HepG2 (cell line): ENCODE measurements at regions not wholly inside any gene's neighbourhood (a gene's known extent, or its start where the extent isn't known, plus 50 kb on each side); places are given as distances from the start of the nearest gene placed in this dataset.

ENCODE experiments used
- GMEB2 ChIP-seq: IDR thresholded peaks from 2 replicates; pipeline ENCODE4 v1.6.1; 2016; ENCODE audit warnings: missing biosample characterization, missing genetic modification reagents, low read depth
- HIC2 ChIP-seq: sonication (generic); formaldehyde crosslinking; IDR thresholded peaks from 2 replicates; pipeline ENCODE4 v1.9.0; 2022; ENCODE audit warnings: low read depth, missing genetic modification reagents
- KAT2B ChIP-seq: fragments of 150-350 bp; IDR thresholded peaks from 2 replicates; pipeline ENCODE4 v1.6.1; 2014; ENCODE audit warnings: low read depth, low read length, borderline replicate concordance
- NAIF1 ChIP-seq: sonication (generic); formaldehyde crosslinking; IDR thresholded peaks from 2 replicates; pipeline ENCODE4 v1.5.0; 2020; ENCODE audit warnings: mild to moderate bottlenecking, missing genetic modification reagents, borderline replicate concordance
- NFE2L2 ChIP-seq: fragments of 150-350 bp; IDR thresholded peaks from 2 replicates; pipeline ENCODE4 v1.6.1; 2014; ENCODE audit warnings: low read length
- NR2F6 ChIP-seq, 2 experiments: IDR thresholded peaks; 2 replicates each; pipeline ENCODE4 v1.6.1; 2016; ENCODE audit warnings: antibody characterized with exemption in 1 of 2, mild to moderate bottlenecking in 1 of 2
- RNF2 ChIP-seq: fragments of 450-650 bp; conservative IDR thresholded peaks from 2 replicates; pipeline ENCODE4 v1.6.1; 2016; ENCODE audit warnings: low read depth
- SNAPC2 ChIP-seq: sonication (generic); formaldehyde crosslinking; IDR thresholded peaks from 2 replicates; pipeline ENCODE4 v1.8.1; 2022; ENCODE audit warnings: mild to moderate bottlenecking, missing genetic modification reagents
- TAF15 ChIP-seq: fragments of 200-400 bp; formaldehyde crosslinking; IDR thresholded peaks from one replicate; pipeline ENCODE4 v1.6.1; 2018; ENCODE audit warnings: mild to moderate bottlenecking, low read depth, low read length; ENCODE audit not compliant: poor library complexity, severe bottlenecking
- ZBTB4 ChIP-seq: sonication (generic); formaldehyde crosslinking; IDR thresholded peaks from 2 replicates; pipeline ENCODE4 v1.4.0; 2020; ENCODE audit warnings: missing genetic modification reagents, mild to moderate bottlenecking, borderline replicate concordance
- ZBTB7A ChIP-seq: sonication (generic); formaldehyde crosslinking; IDR thresholded peaks from 2 replicates; pipeline ENCODE4 v1.8.0; 2022; ENCODE audit warnings: mild to moderate bottlenecking, missing genetic modification reagents
- ZFAT ChIP-seq: sonication (generic); formaldehyde crosslinking; conservative IDR thresholded peaks from 2 replicates; pipeline ENCODE4 v1.8.1; 2023; ENCODE audit warnings: missing genetic modification reagents, inconsistent platforms
- ZIK1 ChIP-seq: sonication (generic); formaldehyde crosslinking; IDR thresholded peaks from 2 replicates; pipeline ENCODE4 v1.5.0; 2020; ENCODE audit warnings: mild to moderate bottlenecking, low read depth, missing genetic modification reagents, borderline replicate concordance
- ZNF20 ChIP-seq: sonication (generic); formaldehyde crosslinking; IDR thresholded peaks from 2 replicates; pipeline ENCODE4 v1.4.0; 2020; ENCODE audit warnings: mild to moderate bottlenecking, moderate library complexity, missing genetic modification reagents
- ZNF281 ChIP-seq: sonication (generic); formaldehyde crosslinking; IDR thresholded peaks from 2 replicates; pipeline ENCODE4 v1.4.0; 2020; ENCODE audit warnings: missing genetic modification reagents, borderline replicate concordance
- ZNF3 ChIP-seq: IDR thresholded peaks from 2 replicates; pipeline ENCODE4 v1.7.0; 2017; ENCODE audit warnings: inconsistent platforms
- ZNF607 ChIP-seq: sonication (generic); formaldehyde crosslinking; IDR thresholded peaks from 2 replicates; pipeline ENCODE4 v1.5.1; 2020; ENCODE audit warnings: missing genetic modification reagents, mild to moderate bottlenecking, borderline replicate concordance
- ZNF737 ChIP-seq: sonication (generic); formaldehyde crosslinking; IDR thresholded peaks from 2 replicates; pipeline ENCODE4 v1.5.0; 2020; ENCODE audit warnings: missing genetic modification reagents, mild to moderate bottlenecking, borderline replicate concordance
- ZNF781 ChIP-seq: sonication (generic); formaldehyde crosslinking; IDR thresholded peaks from 2 replicates; pipeline ENCODE4 v1.5.1; 2020; ENCODE audit warnings: borderline replicate concordance, mild to moderate bottlenecking, missing genetic modification reagents; ENCODE audit errors: not compliant biosample characterization
- ZNF83 ChIP-seq: sonication (generic); formaldehyde crosslinking; IDR thresholded peaks from 2 replicates; pipeline ENCODE4 v1.4.0; 2020; ENCODE audit warnings: missing genetic modification reagents, mild to moderate bottlenecking, borderline replicate concordance
- ZNF891 ChIP-seq: sonication (generic); formaldehyde crosslinking; IDR thresholded peaks from 2 replicates; pipeline ENCODE4 v1.5.0; 2020; ENCODE audit warnings: mild to moderate bottlenecking, missing genetic modification reagents

GRCh38 chr2:179344280-179344964 is 79.8 kb upstream of the SESTD1 start (continued):
- TF ChIP-seq ZNF281 (CRISPR knock-in tag) = no peak
- TF ChIP-seq HIC2 = no peak
- peak; percentile 100 for TF ChIP-seq NFE2L2
- no peak for TF ChIP-seq ZNF737 (CRISPR knock-in tag)
- no peak for TF ChIP-seq ZNF781 (CRISPR knock-in tag)
- TF ChIP-seq KAT2B = no peak
- no peak for TF ChIP-seq ZNF20
- TF ChIP-seq ZBTB7A (CRISPR knock-in tag) = no peak
- no peak for TF ChIP-seq ZBTB4 (CRISPR knock-in tag)
- no peak for TF ChIP-seq NAIF1 (CRISPR knock-in tag)
- TF ChIP-seq ZIK1 (CRISPR knock-in tag) = no peak
- TF ChIP-seq ZNF83 = no peak
- no peak; the same call in 1 of the 2 replicates for TF ChIP-seq ZNF3
- TF ChIP-seq TAF15 = no peak
- peak; percentile 50; the same call in 1 of the 2 replicates for TF ChIP-seq NR2F6 (IDR thresholded peaks at IDR 0.05)
- peak; percentile 73 for TF ChIP-seq NR2F6 (CRISPR knock-in tag; IDR thresholded peaks at IDR 0.05)
- TF ChIP-seq RNF2 = no peak
- peak; percentile 64; the same call in 1 of the 2 replicates for TF ChIP-seq SNAPC2
- no peak for TF ChIP-seq ZNF607 (CRISPR knock-in tag)
- TF ChIP-seq ZFAT (CRISPR knock-in tag) = no peak
- no peak for TF ChIP-seq ZNF891 (CRISPR knock-in tag)
- TF ChIP-seq GMEB2 (CRISPR knock-in tag) = no peak; the same call in 1 of the 2 replicates
